ENCODE measurements at regions not wholly inside any gene's neighbourhood (a gene's known extent, or its start where the extent isn't known, plus 50 kb on each side); places are given as distances from the start of the nearest gene placed in this dataset.
"Not testable (repeated sequence)": the region's sequence is repeated elsewhere in the genome, so short reads cannot be mapped to it uniquely, and the experiment has no call there.

DNA sequence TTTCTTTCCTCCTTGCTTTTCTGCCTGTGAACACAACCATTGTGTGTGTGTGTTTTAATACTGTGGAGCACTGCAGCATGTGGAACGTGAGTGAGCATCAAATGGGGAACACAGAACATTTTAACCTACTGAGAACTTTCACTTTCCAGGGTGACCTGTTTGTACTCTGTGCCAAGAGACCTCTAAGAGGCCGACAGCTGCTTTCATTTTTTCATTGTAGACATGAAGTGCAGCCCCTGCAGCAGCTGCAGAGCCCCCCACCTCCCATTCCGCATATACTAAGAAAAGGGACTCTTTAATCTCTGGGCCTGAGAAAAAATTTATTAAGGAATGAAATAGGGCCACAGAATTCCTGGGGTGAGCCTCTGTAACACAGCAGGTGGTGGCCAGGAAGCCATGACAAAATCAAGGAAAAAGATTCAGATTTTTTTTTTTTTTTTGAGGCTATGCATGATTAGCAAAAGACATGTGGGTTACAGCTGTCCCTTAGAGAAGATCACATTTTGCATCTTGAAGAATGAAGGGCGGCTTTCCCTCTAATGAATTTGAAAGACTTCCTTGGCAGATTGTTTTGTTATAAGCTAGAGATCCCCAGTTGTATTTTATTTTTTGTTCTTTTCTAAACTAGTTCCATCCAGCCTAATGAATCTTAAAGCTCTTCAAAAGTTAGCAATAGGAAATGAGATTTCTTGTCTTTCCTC lies 503.4 kb downstream of the CD109 start:
- DNase-seq (ENCODE audit: low read depth), result no peak
- no peak overlapping the region for H3K4me3 ChIP-seq (ENCODE audit: low read depth, low read length)
- TF ChIP-seq, protein P1, sequence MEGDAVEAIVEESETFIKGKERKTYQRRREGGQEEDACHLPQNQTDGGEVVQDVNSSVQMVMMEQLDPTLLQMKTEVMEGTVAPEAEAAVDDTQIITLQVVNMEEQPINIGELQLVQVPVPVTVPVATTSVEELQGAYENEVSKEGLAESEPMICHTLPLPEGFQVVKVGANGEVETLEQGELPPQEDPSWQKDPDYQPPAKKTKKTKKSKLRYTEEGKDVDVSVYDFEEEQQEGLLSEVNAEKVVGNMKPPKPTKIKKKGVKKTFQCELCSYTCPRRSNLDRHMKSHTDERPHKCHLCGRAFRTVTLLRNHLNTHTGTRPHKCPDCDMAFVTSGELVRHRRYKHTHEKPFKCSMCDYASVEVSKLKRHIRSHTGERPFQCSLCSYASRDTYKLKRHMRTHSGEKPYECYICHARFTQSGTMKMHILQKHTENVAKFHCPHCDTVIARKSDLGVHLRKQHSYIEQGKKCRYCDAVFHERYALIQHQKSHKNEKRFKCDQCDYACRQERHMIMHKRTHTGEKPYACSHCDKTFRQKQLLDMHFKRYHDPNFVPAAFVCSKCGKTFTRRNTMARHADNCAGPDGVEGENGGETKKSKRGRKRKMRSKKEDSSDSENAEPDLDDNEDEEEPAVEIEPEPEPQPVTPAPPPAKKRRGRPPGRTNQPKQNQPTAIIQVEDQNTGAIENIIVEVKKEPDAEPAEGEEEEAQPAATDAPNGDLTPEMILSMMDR (IDR thresholded peaks at IDR 0.05; ENCODE audit: insufficient read depth, low read length), result no peak

DNA sequence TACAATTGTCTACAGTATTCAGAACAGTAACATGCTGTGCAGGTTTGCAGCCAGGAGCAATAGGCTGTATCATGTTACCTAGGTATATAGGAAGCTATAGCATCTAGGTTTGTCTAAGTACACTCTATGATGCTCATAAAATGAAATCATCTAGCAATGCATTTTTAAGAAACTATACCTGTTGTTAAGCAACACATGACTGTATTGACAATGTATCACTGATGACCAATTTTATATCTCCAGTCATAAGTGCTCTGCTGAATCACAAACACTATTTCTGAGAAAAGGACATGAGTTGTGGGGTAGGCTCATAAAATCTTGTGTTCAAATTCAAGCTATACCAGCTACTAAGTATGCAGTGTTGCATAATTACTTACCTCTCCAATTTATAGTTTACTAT lies 501.3 kb downstream of the CD109 start:
- TF ChIP-seq, protein P1 (IDR thresholded peaks at IDR 0.05; ENCODE audit: insufficient read depth, low read length), result no peak
- no peak overlapping the region for H3K4me3 ChIP-seq (ENCODE audit: low read depth, low read length)
- DNase-seq (ENCODE audit: low read depth), result no peak

DNA sequence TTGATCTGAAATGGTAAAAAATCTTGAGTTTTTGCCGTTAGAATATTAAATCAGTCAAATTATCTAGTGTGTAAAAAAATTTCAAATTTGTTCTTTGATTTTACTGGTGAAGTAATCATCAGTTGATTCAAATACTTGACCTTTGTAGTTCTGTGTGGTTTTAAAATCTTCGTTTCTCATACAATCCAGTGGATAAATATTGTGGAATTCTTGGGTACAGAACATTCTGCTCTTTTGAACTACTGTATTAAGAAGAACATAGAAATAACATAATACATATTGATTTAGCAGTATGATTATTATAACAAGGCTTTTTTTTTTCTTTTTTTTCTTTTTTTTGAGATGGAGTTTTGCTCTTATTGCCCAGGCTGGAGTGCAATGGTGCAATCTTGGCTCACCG lies 491.8 kb downstream of the CD109 start:
- TF ChIP-seq, protein P1 (IDR thresholded peaks at IDR 0.05; ENCODE audit: insufficient read depth, low read length), result no peak
- no peak overlapping the region for H3K4me3 ChIP-seq (ENCODE audit: low read depth, low read length)
- DNase-seq (ENCODE audit: low read depth), result no peak

DNA sequence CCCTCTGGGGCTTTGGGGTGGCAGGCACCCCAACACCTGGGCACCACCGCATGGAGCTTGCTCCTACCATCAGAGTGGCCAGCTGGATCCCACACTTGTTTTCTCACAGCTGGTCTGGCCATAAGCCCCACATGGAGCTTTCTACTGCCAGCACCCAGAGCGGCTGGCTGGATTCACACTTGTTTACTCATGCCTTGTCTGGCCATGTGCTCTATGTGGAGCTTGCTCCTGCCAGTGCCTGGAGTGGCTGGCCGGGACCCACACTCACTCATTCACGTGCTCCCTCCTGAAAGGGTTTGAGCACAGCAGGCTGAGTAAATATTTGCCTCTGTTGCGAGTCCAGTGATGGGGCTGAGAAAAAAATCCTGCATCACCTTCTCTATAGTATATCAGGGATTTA lies 487.0 kb downstream of the CD109 start:
- H3K4me3 ChIP-seq (ENCODE audit: low read depth, low read length), result no peak overlapping the region
- no peak for DNase-seq (ENCODE audit: low read depth)
- TF ChIP-seq, protein P1 (IDR thresholded peaks at IDR 0.05; ENCODE audit: insufficient read depth, low read length), result no peak

DNA sequence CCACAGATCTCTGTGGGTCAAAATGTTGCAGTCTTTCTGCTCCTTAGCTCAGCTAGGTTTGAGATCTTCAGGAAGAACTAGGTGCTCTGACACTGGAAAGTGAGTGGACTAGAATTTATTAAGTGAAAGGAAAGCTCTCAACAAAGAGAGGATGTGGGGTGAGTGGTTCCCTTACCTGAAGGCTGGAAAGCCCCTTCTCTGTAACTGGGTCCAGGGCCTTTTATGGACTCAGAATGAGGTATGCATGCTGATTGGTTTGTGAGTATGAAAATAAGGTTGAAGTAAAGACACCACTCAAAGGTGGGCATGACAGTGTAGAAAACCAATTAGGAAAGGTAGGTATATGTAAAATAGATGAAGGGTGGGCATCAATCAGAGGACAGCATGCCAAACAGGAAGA lies 485.5 kb downstream of the CD109 start:
- H3K4me3 ChIP-seq (ENCODE audit: low read depth, low read length), result no peak overlapping the region
- DNase-seq (ENCODE audit: low read depth), result no peak
- TF ChIP-seq, protein P1 (IDR thresholded peaks at IDR 0.05; ENCODE audit: insufficient read depth, low read length), result no peak

DNA sequence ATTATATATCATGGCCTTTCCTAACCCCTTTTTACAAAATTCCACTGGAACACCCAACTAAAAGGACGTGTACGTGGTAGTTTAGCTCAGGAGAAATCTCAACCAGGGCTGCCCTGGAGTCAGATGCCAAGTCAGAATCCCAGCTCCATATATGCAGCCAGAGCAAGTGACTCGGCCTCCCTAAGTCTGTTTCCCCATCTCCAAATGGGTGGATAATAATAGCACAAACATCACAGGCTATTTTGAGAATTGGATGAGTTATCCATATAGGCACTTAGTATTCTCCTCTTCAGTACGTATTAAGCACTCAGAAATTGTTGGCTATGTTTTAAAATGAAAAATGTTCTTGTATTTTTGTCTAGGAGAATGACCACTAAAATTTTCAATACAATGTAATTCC lies 481.5 kb downstream of the CD109 start:
- DNase-seq (ENCODE audit: low read depth), result no peak
- TF ChIP-seq, protein P1 (IDR thresholded peaks at IDR 0.05; ENCODE audit: insufficient read depth, low read length), result no peak

DNA sequence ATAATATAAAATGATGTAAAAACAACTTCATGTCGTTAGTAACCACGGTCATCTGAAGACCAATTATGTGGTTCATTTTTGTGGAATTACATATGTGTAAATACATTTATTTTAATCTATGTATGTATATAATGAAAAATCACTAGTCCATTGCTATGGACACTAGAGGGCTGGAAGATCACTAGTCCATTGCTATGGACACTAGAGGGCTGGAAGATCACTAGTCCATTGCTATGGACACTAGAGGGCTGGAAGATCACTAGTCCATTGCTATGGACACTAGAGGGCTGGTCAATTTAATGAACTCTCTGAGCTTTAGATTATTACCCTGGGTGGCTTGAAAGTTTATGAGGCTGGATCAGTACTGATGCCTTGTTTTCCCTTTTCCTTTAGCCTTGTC lies 474.5 kb downstream of the CD109 start:
- not testable (repeated sequence) for H3K4me3 ChIP-seq (ENCODE audit: low read depth, low read length); DNase-seq (ENCODE audit: low read depth)

More for the DNA sequence above, 481.5 kb downstream of the CD109 start:
- no peak overlapping the region for H3K4me3 ChIP-seq (ENCODE audit: low read depth, low read length)

All from fibroblast of the aortic adventitia (primary cell).